GM21367 (cell line): ENCODE measurements at regions not wholly inside any gene's neighbourhood (a gene's known extent, or its start where the extent isn't known, plus 50 kb on each side); places are given as distances from the start of the nearest gene placed in this dataset.

Experiments used
- ATAC-seq: cut with Tn5 transposase; IDR thresholded peaks from one replicate; pipeline ENCODE4 v1.9.1; 2021; ENCODE audit not compliant: unreplicated experiment

DNA sequence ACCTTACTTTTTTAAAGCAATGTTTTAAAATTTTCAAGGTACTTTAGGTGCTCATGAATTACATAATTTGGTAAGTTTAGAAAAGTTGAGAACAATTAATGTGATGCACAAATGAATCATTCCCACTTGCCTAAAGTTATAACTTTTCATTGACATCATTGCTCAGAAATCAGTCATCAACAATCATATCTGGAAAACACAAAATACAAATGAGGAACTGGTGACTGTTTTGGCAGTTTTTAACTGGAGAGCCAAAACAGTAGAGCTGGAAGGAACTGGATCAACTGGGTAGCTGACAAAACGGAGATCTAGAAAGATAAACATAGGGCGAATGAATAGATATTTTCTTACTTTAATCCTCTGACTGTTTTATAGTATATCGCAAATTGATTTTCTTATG is 767.1 kb downstream of the IGSF11 start:
- ATAC-seq, result no peak

DNA sequence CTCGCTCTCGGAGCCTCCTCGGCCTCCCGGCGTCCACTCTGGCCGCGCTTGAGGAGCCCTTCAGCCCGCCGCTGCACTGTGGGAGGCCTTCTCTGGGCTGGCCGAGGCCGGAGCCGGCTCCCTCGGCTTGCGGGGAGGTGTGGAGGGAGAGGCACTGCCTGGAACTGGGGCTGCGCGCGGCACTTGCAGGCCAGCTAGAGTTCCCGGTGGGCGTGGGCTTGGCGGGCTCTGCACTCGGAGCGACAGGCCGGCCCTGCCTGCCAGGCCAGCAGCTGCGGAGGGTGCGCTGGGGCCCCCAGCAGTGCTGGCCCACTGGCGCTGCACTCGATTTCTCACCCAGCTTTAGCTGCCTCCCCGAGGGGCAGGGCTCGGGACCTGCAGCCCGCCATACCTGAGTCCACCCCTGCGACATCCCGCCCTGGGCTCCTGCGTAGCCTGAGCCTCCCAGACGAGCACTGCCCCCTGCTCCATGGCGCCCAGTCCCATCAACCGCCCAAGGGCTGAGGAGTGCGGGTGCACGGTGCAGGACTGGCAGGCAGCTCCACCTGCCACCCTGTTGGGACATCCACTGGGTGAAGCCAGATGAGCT is 765.0 kb downstream of the IGSF11 start:
- ATAC-seq, result no peak

DNA sequence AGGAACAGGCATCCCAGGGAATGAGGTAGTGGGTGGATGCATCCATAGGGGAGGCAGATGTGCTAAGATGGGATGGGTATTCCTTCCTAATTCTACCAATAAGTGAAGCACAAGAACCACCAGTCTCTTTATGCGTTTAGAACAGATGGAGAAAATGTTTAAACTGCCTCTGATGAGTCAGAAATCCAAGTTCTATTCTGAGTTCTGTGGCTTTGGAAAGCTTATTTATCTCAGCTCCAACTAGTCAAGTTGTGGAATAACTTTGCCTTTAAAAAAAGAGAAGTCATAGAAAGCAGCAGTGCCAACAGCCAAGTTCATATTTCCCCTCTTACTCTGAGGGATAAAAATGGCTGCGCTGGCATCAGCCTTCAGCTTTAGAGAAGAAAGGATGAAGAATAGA is 761.7 kb downstream of the IGSF11 start:
- ATAC-seq, result no peak

DNA sequence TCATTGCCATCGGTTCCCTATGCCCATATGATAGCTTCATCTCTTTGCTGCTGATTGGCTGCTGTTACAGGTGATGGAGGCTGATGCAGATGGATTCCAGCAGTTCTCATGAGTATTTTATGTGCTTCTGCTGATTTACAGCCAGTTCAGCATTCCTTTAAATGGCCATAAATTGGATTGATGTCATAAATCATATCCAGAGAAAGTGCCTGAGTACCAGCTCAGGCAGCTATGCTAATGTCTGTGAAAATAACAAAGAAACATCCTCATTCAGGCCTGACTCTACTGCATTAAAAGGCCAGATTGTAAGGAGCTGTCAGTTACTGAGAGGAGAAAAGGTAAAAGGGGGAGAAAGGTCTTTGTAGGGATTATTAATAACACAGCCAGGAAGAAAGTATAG is 756.8 kb downstream of the IGSF11 start:
- ATAC-seq, result no peak

DNA sequence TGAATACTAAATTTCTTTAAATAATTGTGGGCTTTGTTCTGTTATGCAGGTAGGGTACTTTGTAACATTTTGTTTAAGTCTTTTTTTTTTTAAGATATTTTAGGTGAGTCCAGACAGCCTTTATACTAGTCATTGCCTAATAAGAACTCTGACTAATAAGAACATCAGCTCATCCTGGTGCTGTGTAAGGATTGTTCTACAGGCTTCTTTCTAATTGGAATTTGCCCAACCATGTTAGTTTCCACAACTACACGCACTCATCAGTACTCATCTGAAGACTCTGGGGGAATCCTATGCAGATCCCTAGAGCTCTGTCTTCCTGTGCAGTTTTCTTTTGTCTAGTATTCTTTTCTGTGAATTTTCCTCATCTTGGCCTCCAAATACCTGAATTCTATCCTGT is 741.8 kb downstream of the IGSF11 start:
- ATAC-seq, result no peak

DNA sequence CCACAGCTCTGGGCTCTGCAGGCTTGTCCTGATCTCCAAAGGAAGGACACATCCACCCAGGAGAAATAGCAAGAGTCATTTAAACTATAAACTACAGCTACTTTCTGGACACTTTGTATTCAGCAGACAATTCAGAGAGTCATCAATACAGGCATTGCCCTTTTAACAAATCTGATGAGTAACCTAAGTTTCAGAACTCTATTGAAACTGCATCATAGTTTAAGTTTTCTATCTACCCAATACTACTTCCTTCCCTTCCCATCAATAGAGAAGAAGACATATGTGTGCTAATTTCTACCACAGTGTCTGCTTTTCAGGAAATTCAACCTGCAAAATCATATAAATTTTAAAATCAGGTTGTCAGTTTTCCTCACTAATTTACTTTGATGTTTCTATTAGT is 736.5 kb downstream of the IGSF11 start:
- no peak for ATAC-seq

DNA sequence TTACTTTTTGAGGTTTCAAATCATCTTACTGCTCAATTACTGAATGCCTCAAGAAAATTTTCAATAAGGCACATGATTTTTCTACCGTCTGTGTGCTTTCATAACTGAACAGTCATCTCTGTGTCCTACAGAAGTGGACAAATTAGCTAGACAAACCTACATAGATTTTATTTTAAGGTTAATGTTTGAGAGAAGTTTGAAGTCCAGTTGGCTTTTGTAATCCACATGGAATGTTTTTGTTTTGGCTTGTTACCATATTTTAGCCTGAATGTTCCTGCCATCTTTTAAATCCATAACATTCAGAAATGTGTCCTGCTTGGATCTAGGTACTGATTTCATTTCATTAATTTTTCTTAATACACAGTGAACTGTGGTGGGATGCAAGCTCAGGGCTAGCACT is 730.1 kb downstream of the IGSF11 start:
- no peak for ATAC-seq

DNA sequence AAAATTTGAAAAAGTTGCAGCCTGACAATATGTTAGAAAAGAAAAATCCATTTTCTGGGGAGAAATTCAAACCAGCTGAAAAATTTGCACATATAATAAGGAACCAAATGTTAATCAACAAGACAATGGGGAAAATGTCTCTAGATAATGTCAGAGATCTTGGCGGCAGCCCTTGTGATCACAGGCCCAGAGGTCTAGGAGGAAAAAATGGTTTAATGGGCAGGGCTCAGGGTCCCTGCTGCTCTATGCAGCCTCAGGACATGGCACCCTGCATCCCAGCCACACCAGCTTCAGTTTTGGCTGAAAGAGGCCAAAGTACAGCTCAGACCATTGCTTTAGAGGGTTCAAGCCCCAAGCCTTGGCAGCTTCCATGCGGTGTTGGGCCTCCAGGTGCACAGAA is 701.9 kb downstream of the IGSF11 start:
- ATAC-seq, result no peak

DNA sequence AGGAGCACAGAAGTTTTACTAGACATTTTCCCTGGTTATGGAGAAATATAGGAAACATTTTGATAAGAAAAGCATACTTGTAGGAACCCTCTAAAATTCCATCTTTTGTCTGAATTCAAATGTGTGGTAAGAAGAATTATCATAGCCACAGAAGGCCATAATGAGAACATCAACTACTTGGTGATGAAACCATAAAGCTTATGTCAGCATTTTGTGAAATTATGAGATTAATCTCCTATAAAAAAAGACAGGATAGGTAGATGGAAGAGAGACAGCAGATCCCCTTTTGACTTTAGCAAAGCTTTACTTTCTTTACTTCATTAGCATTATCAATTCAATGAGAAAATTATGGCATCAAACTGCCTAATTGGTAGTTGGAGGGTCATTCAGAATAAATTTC is 697.0 kb downstream of the IGSF11 start:
- no peak for ATAC-seq

DNA sequence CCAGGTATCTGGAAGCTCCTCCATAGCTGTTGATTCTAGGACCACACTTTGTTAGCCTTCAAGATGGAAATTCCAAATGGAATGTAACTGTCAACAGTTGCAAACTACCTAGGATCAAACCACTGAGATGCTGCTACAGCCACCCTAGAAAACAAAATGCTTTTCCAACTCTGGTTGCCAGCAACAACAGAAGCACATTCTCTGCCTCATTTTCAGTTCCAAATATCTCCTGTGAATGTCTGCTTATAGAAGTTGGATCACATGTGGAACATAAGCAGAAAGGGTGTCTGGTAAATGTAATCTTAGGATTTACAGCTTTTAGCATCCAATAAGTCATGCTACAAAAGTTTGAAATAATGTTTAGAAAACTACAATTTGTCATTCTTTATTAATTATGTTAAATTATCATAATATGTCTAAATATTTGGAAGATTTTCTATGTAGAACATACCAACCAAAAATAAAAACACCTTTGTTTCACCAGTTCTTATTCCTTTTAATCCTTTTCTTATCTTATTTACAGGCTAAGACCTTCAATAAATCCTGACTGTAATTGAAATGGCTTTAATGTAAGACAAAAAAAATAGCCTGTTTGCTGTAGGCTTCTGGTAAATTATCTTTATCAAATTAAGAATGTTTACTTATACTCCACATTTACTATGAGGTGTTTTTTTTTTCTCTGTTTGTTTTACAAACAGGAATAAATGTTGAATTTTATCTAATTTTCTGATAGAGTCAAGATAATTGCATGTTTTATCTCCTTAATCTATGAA is 687.1 kb downstream of the IGSF11 start:
- no peak for ATAC-seq

DNA sequence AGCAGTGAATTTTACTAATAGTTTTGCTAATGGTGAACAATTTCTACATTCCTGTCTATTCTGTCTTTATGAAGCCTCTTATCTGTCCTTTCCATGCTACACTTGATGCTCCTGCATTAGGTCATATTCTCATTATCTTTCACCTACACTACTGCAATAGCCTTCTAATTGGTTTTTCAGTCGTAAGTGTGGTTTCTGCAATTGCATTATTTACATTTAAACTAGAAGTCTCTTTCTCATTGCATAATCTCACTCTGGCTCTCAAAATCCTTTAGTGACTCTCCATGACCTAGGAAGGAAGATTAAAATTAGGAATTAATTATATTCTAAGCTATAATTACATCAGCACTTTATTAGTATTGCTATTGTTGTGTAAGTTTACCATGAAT is 686.5 kb downstream of the IGSF11 start:
- ATAC-seq, result no peak

DNA sequence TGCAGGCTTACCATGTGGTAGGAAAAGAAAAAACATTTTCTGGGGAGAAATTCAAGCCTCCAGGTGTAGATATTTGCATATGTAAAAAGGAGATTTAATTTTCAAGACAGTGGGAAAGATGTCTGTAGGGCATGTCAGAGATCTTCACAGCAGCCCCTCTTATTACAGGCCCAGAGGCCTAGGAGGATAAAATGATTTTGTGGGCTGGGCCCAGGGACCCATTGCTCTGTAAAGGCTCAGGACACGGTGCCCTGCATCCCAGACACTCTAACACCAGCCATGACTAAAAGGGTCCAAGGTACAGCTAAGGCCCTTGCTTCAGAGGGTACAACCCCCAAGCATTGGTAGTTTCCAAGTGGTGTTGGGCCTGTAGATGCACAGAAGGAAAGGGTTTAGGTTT is 680.1 kb downstream of the IGSF11 start:
- no peak for ATAC-seq

DNA sequence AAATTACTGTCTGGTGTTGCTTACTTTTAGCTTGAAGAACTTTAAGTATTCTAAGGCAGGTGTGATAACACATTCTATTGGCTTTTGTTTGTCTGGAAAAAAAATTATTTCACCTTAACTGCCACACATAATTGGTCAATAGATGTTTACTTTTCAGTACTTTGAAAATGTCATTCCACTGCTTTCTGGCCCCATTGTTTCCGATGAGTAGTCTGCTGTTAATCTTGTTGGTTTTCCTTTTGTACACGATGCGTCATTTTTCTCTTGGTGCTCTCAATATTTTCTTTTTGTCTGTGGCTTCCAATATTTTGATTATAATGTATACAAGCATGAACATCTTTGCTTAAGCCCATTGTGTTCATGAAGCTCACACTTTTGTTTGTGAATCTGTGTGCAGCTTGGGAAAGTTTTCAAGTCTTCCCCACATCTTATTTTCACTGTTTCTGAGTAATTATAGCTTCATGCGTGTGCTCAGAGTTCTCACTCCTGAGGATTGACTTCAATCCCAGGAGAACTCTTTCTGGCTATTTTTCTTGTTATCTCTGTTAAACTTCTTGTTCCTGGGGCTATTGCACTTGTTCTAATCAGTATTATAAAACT is 664.7 kb downstream of the IGSF11 start:
- ATAC-seq, result no peak

DNA sequence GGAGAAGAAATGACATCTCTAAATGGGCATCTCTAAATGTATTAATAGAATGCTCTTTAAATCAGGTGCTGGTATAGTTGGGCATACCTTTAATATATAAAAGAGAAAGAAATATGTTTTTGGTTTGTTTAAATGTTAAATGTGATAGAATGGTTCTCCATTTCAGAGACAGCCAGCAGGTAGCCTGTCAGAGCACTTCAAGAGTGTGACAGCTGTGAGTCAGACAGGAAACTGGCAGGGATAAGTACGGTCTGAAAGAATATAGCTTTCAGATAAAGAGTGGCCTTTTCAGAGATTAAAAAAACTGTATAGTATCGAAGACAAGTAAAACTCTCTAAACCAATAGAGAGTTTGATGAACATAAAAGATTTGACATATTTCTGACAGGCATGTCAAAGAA is 654.1 kb downstream of the IGSF11 start:
- no peak for ATAC-seq

DNA sequence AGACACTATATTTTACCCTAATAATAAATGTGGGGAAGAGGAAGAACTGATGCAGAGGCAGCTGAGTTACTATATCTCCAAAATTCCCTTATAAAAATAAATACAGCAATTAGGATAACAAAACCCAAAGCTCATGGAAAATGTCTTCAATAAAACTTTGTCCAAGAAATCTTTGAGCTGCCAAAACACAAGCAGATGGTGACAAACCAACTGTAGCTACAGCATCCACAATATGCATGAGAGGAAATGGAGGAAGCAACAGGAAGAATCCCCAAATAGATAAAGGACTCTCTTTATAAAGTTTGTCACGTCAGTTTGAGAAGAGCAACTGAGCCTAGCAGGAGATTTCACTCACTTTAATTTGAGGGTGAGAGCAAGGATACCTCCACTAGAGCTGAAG is 638.2 kb downstream of the IGSF11 start:
- ATAC-seq, result no peak

DNA sequence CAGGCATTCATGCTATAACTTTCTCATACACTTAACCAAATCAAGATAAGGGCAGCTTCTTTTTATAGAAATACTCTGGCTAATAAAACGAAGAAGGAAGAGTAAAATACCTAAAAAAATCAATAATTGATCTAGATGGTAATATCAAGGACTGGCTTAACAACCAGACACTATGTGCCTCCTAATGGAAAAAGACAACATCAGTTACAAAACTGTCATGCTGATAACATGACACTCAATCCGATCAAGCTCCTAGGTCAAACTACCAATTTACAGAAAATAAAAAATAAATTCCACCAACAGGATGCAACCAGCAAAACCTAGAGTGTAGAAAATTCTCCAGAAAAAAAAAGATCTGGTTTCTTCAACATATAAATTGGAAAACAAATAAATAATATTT is 634.6 kb downstream of the IGSF11 start:
- ATAC-seq, result no peak

DNA sequence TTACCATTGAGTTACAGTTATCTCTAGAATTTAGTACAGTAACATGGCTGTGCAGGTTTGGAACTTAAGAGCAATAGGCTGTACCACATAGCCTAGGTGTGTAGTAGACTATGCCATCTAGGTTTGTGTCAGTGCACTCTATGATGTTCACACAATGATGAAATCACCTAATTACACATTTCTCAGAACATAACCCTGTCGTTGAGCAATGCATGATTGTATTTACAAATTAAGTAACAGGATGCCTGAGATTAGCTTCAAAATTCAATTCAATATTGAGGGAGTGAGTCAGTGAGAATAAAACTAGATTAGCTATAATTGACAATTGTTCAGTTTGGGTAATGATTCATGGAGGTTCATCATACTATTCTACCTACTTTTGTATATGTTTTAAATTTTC is 633.8 kb downstream of the IGSF11 start:
- no peak for ATAC-seq

DNA sequence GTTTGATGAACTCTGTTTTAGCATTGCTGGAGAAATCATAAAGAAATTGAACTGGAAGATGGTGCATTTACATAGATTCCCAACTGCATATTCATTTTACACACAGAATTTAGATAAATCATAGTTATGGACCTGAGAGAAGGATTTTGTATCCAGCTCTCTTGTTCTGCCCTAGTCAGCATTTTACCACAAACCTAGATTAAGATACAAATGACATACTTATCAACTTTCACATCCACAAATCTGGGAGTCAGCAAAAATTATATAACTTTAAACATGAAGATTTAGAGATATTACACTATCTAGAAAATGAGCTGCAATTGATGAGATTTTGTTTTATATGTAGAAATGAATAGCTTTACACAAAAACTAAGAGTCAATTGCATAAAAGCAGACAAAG is 632.8 kb downstream of the IGSF11 start:
- no peak for ATAC-seq

DNA sequence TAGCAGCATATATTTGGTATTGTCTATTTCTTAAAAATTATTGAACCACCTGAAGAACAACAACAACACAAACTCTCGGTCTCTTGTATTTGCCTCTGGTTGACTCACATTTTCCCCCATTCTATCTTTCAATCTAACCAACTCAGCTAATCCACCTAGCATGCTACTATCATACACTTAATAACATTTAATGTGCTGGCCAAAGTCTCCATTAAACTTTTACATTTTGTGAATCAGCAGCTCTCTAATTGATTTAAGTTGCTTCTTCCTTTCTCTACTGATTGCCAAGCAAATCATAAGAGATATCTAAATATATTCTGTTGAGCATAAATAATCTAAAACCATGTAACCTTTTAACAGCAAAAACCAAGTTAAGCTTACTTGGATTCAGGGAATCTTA is 631.7 kb downstream of the IGSF11 start:
- ATAC-seq, result no peak

DNA sequence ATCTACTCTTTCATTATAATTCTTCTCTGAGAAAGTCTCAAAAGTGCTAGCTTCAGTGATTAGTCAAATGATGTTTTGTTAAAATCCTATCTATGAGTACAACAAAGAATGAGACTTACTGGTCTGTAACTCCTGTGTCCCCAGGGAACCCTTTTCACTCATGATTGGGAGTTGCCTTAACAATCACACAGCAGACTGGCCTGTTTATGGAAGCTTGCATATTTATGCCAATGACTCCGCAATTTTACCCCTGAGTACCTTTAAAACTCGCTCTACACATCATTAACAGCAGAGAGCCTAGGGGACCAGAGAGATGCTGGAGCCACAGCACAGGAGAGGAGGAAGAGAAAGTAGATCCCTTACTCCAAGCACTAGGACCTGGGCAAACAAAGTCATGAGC is 628.1 kb downstream of the IGSF11 start:
- no peak for ATAC-seq

DNA sequence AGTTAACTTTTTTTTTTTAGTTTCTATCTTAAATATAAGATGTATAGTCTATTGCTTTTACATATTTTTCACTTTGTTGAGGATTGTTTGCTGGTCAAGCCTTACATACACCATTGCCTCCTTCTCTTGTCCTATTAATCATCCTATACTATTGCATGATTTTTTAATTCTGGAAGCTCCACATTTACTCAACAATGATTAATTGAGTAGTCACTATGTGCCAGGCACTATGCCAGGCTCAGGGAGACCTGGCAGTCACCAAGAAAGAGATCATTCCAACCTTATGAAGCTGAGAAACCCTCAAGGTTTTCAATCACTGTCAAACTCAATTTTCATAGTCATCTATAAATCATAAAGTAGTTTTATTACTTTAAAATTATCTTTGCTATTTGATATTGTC is 626.2 kb downstream of the IGSF11 start:
- ATAC-seq, result no peak

DNA sequence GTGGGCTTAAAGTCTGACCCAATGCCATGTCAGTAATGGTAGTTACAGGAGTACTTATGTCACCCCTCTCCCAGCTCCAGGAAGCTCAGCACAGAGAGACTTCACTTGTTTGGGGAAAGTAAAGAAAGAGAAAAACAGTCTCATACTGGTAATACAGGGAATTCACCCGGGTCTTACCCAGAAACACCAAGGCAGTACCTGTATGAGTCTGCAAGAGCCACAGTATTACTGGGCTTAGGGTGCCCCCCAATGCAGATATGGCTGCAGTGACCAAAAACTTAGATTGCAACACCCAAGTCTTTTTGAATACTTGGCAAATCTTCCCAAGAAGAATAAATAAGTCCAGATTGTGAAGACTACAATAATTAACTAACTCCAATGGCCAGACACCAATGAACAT is 622.1 kb downstream of the IGSF11 start:
- ATAC-seq, result no peak
